TTC549 (cell line): ENCODE measurements at regions not wholly inside any gene's neighbourhood (a gene's known extent, or its start where the extent isn't known, plus 50 kb on each side); places are given as distances from the start of the nearest gene placed in this dataset.

Experiments
- FAIRE-seq: peaks from 2 replicates; lab custom pipeline; 2012; peaks lifted over from hg19 to GRCh38; lab: Jason Lieb, UNC

DNA sequence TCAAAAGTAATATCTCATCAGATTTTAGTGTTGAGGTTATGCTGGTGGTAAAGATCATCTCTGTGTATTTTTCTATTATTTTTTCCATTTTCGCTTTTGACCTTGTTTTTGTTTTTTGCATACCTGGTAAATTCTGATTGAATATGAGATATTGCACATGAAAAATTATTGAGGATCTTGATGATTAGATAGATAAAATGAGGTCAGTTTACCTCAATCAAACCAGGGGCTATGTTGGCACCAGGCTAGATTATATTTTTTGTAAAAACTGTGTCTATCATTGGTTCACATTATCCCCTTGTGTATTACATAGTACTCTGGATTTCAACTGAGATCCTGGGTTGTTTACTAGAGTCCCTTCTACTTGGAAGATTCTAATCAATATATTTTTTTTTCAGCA, 774.9 kb upstream of the ZNF608 start:
- FAIRE-seq: no peak

DNA sequence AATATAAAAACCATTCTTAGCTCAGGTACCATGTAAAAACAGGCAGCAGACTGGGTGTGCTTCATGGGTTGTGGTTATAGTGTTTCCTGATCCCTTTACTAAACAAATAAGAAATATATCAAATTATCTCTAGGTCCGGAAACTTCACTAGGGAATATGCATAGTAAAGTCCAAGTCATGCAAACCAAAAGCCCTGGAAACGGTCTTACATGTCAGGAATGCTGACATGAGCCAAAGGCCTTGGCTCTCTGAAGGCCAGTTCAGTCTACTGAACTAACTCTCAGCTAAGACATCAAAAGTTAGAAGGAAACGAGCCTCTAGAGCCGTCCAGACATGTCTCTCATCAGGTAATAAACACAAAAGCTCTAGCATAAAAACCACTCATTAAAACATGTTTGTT, 778.9 kb upstream of the ZNF608 start:
- no peak for FAIRE-seq

DNA sequence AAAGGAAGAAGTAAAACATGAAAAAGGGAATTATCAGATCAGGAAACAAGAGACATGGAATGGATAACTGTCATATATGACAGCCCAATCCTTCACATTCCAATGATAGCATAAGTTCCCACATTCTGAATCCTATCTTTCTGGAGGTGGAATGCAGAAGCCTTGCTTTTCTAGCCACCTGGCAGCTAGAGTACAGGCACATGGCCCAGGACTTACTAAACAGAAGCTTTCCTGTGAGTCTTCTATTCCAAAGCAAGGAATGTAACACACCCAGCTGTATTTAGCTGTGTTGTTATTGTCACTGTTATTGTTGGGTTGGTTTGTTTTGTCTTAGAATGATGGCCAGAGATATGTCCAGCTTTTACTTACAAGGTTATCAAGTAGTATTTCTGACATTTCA, 780.5 kb upstream of the ZNF608 start:
- no peak for FAIRE-seq

DNA sequence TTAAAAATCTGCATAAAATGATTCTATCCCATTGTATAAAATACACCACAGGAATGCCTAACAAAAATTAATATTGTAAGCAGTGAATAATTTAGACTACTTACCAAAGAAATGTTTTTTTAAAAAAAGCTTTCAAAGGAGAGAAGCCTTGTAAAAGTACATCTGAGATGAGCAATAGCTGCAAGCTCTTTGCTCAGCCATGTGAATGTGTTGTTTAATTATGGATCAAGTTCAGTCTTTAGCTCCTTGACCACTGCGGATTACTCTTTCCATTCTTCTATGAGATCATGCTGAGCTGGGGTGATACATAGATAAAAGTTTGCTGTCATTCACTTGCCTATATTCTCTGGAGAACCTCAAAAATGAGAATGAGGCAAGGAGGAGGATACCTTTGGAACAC, 782.4 kb upstream of the ZNF608 start:
- no peak for FAIRE-seq

DNA sequence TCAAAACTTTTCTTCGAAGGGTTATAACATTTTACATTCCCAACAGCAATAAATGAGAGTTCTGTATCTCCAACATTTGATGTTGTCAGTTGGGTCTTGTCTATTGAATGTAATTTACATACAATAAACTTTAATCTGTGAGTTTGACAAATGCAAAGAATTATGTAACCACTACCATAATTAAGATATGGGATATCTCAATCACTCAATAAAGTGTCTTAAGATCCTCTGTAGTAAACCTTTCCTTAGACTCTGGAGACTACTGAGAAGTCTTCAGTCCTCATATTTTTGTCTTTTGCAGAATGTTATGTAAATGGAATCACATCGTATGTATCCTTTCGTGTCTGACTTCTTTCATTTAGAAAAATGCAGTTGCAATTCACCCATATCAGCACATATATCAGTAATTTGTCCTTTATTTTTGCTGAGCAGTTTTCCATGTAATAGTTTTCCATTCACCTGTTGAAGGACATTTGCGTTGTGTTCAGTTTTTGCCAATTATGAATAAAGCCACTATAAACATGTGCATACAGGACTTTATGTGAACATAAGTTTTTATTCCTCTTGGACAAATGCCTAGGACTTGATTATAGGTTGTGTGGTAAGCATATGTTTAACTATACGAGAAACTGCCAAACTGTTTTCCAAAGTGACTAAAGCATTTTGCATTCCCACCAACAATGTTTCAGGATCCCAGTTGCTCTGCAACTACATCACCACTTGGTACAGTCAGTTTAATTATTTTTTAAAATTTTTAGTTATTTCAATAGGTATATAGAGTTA, 784.6 kb upstream of the ZNF608 start:
- no peak for FAIRE-seq

DNA sequence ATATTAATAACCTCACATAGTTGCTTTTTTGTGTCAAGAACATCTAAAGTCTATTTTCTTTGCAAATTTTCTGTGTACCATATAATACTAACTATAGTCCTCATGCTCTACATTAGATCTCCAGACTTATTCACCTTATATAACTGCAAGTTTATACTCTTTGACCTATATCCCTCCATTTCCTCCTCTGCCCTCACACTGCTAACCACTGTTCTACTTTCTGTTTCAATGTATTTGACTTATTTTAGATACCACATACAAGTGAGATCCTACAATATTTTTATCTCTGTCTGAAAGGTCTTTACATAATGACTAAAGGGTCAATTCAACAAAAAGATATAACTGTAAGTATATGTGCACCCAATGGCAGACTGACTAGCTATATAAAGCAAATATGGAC, 789.7 kb upstream of the ZNF608 start:
- no peak for FAIRE-seq

DNA sequence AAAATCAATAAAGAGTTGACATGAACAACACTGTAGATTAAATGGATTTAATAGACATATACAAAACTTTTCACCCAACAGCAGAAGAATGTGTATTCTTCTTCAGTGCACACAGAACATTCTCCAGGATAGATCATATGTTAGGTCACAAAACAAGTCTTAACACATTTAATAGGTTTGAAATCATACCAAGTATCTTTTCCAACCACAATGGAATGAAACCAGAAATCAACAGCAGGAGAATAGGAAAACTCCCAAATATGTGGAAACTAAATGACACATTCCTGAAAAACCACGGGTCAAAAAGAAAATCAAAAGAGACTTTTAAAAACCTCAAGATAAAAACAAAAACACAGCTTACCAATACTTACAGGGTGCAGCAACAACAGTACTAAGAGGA, 790.1 kb upstream of the ZNF608 start:
- FAIRE-seq: no peak

GRCh38 chr5:125537661-125538060, 791.2 kb upstream of the ZNF608 start:
- FAIRE-seq: no peak

DNA sequence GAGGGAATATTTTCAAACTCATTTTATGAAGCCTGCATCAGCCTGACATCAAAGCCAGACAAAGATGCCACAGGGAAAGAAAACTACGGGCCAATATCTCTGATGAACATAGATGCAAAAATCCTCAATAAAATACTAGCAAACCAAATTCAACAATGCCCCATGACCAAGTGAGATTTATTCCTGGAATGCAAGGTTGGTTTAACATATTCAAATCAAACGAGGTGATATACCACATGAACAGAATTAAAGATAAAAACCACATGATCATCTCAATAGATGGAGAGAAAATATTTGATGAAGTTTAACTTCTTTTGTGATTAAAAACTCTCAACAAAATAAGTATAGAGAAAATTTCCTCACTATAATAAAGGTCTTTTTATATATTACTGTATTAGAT, 792.0 kb upstream of the ZNF608 start:
- FAIRE-seq: no peak

DNA sequence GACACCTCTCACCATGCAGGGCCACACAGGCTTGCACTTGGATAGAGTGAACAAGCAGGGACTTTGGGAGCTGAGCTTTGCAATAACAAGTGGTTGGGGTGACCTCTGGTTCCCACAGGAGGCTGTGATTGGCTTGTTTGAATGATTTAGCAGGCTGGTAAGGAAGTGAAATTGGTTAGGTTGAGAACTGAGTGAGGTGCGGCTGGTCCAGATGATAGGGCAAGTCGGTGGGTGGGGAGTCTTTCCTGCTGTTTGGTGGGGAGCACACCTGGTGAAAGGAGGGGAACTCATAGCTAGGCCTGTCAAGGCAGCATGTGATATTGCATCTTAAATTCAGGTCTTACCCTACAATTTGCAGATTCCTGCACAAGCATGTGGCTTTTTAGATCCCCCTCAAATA, 794.6 kb upstream of the ZNF608 start:
- no peak for FAIRE-seq

DNA sequence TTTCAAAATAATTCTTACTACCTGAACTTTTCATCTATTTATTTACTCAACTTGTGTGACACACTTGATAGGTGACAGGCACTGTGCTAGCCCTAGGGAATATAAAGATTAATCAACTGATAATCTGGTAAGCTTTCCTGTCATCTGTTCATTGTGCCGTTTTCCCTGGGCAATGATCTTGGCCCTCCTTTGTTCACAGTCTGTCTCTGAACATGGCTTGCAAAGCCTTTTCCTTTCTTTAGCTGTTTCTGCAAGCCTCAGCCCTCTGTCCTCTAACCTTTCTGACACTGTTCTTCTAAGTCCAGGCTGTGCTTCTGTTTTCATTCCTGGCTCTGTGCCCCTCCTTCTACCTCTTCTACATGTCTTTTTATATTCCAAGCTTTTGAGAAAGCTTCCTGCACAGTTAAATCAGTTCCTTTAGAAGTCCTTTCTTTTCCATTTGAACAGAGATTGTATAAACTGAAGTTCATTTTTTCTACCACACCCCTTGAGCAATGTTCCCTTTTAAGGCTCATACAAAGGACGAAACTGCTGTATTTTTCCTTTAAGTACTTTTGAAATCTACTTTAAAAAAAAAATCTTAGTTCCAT, 803.0 kb upstream of the ZNF608 start:
- no peak for FAIRE-seq

- no peak for FAIRE-seq
These were observed 803.8 kb upstream of the ZNF608 start for GRCh38 chr5:125550274-125550673.

- FAIRE-seq: no peak
These were observed 804.8 kb upstream of the ZNF608 start for GRCh38 chr5:125551246-125551645.

DNA sequence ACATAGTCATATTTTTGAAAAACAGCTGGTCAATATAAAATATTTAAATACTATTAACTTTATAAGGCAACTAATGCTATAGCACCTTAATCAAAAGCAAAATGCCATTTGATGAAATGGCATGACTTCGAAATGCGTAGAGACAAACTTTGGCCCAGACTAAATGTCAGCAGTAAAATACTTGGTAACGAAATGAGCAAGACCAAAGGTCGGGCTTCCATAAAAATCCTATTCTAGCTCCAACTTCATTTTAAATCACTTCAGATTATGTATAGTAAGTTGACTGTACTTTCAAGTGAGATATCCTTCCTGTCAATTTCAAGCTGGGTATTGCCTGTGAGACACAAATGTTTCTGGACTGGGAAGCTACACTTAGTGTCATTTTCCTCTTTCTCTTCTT, 805.4 kb upstream of the ZNF608 start:
- FAIRE-seq: no peak

DNA sequence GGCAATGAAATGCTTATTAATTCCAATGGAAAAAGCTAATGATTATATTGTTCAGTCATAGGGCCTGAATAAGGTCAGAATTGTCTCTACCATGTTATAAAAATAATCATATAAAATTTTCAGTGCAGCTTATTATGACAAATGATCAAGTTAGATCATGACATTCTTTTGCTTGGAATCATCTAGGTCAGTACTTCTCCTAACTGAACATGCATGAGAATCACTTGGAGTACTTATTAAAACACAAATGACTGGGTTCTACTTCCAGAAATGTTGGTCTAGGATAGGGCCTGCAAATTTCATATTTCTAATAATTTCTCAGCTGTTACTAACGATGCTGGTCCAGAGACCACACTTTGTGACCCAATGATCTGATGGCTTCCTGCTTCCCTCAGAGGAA, 806.0 kb upstream of the ZNF608 start:
- FAIRE-seq: no peak

- no peak for FAIRE-seq
These were observed 807.9 kb upstream of the ZNF608 start for GRCh38 chr5:125554355-125554754.

DNA sequence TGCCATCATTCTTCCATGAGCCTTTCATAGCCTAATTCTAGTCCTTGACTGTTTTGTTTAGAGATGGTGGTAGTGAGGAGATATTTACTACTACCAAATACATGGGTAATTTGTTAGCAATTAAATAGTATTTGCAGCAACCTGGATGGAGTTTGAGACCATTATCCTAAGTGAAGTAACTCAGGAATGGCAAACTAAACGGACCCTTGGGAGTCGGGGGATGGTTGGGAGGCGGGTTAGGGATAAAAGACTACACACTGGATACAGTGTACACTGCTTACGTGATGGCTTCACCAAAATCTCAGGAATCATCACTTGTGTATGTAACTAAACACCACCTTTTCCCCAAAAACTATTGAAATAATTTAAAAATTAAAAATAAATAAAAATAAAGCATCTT, 809.2 kb upstream of the ZNF608 start:
- no peak for FAIRE-seq

DNA sequence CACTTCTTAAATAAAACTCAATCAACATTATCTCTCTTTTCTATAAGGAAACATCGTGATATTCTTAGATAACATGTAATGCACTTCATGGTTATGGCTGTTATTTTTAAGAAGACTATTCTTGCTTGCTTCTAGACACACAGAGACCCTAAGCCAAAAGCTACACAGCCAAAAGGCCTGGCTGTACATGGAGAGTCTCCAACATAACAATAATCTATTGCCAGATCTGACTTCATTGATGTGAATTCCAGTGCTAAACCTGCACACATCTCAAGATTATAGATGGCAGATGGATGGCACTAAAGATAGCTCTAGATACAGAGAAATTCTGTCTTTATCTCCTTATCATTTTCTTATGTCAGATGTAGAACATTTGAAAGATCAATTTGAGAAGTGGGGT, 811.6 kb upstream of the ZNF608 start:
- FAIRE-seq: no peak

DNA sequence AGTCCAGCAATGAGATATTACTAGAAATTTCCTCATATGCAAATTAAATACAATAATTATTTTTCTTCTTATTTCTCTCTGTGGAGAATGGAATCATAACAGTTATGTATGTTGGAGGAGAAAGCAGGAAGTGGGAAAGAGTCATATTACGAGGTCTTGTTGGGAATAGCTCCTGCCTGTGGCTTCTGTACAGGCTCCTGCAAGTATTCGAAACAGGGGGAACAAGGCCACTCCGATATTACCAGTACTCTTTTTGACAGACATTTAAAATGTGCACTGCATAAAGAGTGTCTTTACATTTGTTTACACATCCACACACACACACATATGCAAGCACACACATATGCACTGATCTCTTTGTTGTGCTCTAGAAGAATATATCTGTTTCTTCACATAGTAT, 812.0 kb upstream of the ZNF608 start:
- no peak for FAIRE-seq

DNA sequence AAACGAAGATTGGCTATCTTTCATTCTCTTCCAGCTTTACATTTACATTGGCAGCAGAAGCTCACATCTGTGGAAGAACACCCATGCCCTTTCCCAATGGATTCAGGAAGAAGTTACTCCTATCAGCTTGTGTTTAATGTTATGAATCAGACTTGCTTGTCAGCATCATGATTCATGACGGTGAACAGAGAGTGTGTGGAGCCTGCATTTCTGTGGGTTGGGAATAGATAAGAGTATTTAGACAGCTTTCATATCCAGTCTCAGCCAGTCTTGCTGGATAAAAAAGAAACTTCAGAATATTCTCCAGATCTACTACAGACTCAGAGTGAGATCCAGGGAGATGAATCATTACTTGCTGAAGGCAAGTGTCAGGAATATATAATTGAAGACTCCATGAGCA, 812.9 kb upstream of the ZNF608 start:
- no peak for FAIRE-seq

GRCh38 chr5:125560476-125561225, 814.2 kb upstream of the ZNF608 start:
- no peak for FAIRE-seq

DNA sequence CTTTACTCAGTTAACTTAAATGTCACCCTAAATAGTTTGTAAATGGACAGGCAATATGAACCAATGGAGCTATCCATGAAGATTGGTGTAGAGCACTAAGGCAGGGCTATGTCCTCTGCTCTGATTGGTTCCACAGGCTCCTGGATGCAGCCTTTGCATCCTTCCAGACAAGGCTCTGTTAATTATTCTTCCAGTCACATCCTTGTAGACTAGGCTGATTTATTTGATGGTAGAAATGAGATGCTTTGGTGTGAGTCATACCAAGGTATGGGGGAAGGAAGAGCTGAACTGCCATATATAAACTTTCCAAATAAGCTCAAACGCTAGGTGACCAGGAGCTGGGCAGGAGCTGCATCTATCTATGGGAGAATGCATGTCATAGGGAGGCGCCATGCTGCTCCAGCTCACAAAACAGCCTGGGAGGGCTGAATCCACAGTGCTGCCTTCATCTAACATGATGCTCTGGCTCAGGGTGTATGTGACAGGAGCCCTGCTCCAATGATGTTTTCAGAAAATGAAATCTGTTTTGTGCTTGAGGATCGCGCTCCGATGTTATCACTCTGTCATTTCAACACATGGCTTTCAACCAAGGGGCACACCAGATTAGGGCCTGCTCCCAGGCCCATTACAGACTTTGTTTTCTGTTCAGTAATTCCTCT, 818.0 kb upstream of the ZNF608 start:
- FAIRE-seq: no peak

GRCh38 chr5:125574491-125575044, 828.1 kb upstream of the ZNF608 start:
- FAIRE-seq: no peak
